GM18519 (cell line): ENCODE measurements at regions not wholly inside any gene's neighbourhood (a gene's known extent, or its start where the extent isn't known, plus 50 kb on each side); places are given as distances from the start of the nearest gene placed in this dataset.

ENCODE experiments used
- ATAC-seq: cut with Tn5 transposase; IDR thresholded peaks from one replicate; pipeline ENCODE4 v1.9.1; 2021; ENCODE audit warnings: mild to moderate bottlenecking, moderate library complexity; ENCODE audit not compliant: unreplicated experiment, low FRiP score

DNA sequence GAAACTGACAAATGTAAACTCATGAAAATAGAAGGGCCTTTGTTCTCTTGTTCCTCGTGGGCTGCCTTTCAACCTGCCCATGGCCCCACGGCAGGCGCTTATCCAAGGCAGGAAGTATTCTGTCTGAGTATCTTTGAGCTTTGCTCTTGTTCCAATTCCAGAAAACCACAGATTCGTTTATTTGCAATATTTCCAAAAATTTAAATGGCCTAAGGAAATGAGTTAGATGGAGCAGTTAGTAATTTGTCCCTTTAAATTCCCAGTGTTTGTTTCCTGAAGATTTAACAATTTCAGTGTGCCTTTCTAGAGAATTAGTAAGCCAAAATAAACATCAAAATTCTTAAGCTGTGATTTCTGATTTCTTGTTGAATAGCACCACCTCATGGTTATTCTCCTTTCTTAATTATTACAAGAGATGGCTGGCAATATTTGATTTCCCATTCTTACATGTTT lies 299.4 kb upstream of the RASA1 start:
- no peak for ATAC-seq

- no peak for ATAC-seq
Observed at GRCh38 chr5:86970361-86970760, 297.3 kb upstream of the RASA1 start.

GRCh38 chr5:86971034-86971571 lies 296.6 kb upstream of the RASA1 start:
- ATAC-seq: peak; percentile 65

DNA sequence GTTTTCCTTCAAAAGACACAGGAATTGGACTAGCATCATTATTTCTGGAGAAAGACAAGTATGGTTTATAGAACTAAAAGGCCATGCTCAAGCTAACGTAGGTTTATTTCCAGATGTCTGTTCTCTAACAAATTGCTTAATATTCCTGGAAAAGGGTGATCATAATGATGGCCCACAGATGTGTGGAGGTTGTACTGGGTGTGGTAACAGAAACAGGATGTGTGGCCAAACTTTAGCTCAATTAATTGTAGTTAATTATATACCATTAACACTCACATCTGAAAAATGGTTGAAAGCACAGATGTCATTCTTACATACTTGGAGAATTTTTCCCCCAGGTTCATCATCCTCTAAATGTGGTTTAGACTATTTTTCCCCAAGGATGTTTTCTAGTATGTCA lies 292.7 kb upstream of the RASA1 start:
- no peak for ATAC-seq

GRCh38 chr5:86977190-86977589 lies 290.5 kb upstream of the RASA1 start:
- no peak for ATAC-seq

- no peak for ATAC-seq
Observed at GRCh38 chr5:86977808-86978207, 289.9 kb upstream of the RASA1 start.

DNA sequence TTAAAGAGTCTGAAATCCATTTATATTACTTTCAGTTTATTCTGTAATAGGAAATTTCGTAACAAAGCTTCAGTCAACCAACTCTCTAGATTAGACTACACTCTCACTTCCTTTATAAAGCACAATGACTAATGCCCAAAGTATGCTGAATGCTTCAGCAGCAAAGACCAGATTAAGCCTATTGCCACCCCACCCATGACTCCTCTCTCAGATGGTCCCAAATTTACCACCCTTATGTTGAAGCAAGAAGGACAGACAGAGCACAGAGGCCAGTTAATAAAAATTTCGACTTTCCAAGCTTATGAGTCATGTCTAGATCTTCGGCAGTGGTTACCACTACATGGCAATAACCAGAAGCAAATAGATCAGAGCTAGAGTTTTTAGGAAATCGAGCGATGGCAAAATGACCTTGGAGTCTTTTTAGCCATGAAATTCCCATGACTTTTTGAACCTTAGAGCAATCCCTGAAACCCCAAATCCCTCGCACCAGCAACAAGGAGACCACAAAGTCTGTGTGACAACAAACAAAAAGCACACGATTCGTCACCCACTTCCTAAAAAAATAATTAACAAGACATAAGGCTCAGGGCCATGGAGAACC lies 287.8 kb upstream of the RASA1 start:
- ATAC-seq: peak; percentile 78

- ATAC-seq: no peak
Observed at GRCh38 chr5:86981898-86982297, 285.8 kb upstream of the RASA1 start.

DNA sequence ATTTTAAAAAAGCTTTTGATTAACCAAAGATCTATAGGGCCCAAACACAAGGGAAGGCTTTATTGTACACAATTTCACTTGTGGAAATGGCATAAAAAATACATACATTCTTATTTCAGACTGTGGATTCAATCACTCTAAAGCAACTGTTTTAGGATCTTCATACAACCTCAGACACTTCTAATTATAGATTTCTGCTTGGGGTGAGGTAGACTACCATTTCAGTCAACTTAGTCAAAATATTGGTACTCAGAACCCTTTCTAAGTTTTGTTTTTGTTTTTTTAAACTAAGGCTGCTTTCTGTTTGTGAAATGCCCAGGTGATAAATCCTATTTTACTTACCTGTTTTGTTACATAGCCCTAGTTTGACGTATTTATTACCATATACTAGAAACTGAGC lies 284.5 kb upstream of the RASA1 start:
- ATAC-seq: peak; percentile 32

- ATAC-seq: no peak
Observed at GRCh38 chr5:86986837-86987236, 280.8 kb upstream of the RASA1 start.

DNA sequence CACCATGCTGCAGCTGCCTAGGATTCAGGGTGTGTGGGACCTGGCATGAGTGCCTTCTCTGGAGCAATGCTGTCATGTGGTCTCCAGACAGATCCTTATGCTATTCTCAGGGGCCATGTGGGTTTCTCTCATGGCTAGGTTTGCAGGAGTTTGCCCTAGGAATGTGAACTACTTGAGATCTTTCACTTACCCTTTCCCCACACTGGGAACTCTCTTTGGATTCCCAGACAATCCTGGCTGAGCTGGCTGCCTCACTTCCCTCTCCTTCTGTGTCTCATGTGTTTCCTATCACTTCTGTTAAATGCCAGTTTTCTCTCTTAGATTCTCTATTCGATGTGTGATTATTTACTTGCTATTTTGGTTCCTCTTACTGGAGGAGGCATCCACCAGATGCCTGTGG lies 270.2 kb upstream of the RASA1 start:
- ATAC-seq: no peak

- ATAC-seq: no peak
Observed at GRCh38 chr5:86999951-87000350, 267.7 kb upstream of the RASA1 start.

DNA sequence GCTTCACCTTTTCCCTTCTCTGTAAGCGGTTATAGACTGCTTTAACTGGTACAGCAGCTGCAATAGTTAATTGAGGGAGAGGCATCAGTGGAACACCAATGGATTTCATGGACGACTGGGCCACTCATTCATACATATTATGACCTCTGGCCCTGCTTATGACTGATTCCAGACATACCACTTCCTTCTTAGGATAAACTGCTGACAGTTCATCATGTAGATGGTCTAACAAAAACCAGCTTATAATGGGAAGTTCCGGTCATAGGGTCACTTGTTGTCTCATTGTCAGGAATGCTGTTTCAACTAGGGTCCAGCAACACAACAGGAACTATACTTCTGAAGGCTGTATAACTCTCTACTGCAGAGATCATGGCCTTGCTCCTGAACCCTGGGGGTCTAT lies 265.2 kb upstream of the RASA1 start:
- no peak for ATAC-seq

DNA sequence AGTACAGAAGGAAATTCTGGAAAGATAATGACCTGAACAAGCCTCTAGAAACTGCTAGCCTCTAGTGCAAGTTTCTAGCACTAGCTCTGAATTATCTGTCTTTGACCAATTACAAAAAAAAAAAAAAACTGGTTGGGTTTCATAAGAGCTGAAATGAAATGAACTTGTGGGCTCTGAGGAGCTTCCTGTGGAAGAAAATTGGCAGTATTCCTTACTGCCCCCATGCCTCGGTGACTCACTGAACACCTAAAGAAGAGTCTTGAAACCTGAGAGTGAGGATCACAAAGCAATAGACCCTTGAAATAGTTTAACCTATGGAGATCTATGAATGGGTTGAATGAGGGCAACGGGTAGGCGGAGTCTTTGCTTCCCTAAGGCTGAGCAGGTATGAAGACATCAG lies 263.6 kb upstream of the RASA1 start:
- ATAC-seq: no peak

DNA sequence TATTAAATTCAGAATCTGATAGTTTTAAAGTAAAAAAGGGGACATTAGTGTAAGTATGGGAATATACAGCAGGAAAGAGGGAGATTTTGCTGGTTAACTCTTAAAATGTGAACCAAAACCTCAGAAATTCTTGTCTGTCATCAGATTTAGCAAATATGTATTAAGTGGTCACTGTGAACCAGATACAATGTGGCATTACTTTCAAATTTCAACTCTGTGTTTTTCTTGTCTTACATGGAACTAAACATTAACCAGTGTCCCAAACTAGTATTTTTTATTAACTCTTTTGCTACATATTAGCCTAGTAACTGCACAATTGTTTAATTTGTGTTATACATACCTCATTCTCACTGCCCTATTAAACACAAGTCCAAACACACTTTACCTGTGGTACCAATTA lies 259.9 kb upstream of the RASA1 start:
- ATAC-seq: no peak

- no peak for ATAC-seq
Observed at GRCh38 chr5:87008751-87009560, 258.7 kb upstream of the RASA1 start.

DNA sequence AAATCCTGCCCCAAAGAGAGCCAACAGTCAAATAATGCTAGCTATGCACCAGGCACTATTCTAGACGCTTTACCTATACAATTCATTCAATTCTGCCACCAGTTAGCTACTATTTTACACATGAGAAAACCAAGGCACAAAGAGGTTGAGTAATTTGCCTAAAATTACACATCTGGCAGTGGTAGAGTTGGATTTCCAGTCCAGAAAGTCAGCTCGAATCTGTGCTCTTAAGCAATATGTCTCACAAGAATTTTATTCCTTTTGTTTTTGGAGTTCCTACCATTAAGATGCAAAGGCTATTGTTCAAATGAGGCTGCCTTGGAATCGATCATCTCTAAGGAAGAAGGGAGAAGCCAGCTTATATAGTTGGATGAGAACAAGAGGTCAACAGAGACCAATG lies 256.9 kb upstream of the RASA1 start:
- ATAC-seq: no peak

- no peak for ATAC-seq
Observed at GRCh38 chr5:87015901-87016300, 251.8 kb upstream of the RASA1 start.

DNA sequence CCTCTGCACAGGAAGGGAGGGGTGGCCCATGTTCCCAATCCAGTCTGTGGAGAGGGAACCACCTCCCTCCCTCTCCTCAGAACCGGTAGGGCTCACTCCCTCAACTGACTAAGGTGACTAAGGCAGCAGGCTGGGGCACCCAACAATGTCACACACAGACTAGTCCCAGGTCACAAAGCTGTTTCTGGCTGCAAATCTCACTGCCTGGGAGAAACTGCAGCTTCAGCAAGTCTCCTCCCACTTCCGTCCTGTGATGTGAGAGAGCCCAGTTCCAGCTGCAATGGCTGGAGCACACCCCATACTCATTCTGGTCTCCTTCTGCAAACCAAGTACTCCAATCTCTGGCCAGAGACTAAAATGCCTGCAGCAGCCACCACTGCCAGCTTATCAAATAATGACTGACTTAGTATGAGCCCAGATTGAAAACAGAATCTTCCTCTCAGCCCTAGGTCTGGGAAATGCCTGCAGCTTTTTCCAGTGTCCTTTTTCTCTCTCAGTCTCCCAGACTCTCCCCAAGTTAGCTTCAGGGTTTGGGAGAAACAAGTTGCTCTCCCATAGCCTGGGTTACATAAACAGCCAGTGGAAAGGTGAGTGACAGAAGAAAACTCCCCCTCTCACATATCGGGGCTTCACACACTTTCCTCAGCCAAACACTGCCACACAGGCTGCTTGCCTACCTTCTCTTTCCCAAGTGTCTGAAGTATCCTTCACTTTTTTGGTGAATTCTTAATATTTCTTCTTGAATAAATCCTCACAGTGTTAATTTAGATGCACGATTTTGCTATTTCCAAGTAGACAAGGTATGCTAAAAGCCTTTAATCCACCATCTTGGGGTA lies 247.4 kb upstream of the RASA1 start:
- peak; percentile 94 for ATAC-seq

GRCh38 chr5:87022415-87022814 lies 245.3 kb upstream of the RASA1 start:
- no peak for ATAC-seq

DNA sequence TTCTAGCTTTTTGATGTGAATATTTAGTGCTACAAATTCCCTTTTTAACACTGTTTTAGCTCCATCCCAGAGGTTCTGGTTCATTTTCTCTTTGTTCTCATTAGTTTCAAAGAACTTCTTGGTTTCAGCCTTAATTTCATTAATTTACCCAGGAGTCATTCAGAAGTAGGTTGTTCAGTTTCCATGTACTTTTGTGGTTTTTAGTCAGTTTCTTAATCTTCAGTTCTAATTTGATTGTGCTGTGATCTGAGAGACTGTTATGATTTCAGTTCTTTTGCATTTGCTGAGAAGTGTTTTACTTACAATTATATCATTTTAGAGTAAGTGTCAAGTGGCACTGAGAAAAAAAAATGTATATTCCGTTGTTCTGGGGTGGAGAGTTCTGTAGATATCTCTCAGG lies 240.1 kb upstream of the RASA1 start:
- ATAC-seq: no peak
